ENCODE measurements at regions not wholly inside any gene's neighbourhood (a gene's known extent, or its start where the extent isn't known, plus 50 kb on each side); places are given as distances from the start of the nearest gene placed in this dataset.

DNA sequence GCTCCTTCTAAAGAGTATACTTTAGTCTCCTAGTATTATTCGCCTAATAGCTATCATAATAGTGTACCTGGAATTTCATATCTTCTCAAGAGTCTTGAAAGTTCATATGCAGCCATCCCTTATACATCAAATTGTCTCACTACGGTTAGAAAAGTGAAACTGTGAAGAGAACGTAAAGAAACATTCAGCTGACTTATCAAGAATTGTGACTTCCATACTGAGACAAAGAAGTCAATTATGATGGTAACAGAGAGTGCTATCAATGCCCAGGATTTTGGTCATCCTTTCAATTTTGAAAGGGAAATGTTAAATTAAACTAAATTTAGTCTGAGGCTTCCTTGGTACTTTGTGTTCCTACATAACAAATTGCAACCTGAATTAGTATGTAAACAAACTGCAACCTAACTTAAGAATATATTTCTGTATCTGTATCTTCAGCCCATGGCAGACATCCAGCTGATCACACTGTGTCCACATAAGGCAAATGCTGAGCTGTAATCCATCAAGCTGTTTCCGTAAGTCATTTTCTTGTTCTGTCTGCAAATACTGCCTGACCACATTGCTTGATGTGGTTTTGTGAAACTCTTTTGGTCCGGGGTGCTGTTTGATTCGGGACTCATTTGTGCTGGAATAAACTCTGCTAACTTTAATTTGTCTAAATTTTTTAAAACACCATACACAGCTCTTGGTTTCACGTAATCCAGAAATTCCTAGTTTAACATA is 469.6 kb downstream of the SI start:
- DNase-seq (ENCODE audit: low read depth in 4 of 4, low spot score in 3 of 4) = no peak

DNA sequence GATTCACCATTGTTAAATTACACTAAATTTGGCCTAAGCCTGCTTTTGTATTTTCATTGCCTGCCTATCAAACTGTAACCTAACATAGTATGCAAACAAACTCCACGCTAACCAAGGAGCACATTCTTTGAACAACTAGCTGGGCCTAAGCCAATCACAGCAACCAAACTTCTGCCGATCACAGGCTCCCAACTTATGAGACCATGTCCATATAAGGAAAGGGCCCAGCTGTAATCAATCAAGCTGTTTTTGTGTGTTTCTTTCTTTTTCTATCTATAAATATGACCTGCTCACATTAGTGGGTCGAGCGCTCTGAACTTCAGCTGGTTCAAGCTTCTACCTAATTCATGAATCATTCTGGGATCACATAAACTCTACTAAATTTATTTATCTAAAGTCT is 473.6 kb downstream of the SI start:
- peak; percentile 11 to 31 (median 12) for DNase-seq (ENCODE audit: low read depth in 4 of 4, low spot score in 3 of 4)

DNA sequence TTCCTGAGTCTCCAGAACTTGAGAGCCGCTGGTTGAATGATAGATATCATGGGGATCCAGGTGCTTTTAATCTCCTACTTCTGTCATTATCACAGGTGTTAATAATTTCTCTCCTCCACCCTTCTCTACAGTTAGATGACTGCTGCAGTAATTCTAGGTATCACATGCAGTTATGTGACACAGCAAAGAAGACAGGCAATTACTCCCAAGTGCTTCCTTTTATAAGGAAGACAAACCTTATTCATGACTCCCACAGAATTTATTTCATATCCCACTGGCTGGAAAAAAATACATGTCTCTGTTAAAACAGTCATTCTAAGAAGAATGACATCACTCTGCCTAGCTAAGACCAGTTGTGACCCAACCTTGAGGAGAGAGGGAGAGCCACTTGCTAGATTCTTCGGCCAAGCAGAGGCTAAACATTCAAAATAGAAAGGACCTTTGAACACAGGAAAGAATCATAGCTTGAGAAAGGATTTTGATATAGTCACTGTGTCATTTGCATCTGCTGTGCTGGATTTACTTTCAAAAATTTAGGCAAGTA is 500.6 kb downstream of the SI start:
- DNase-seq (ENCODE audit: low read depth in 4 of 4, low spot score in 3 of 4) = no peak

DNA sequence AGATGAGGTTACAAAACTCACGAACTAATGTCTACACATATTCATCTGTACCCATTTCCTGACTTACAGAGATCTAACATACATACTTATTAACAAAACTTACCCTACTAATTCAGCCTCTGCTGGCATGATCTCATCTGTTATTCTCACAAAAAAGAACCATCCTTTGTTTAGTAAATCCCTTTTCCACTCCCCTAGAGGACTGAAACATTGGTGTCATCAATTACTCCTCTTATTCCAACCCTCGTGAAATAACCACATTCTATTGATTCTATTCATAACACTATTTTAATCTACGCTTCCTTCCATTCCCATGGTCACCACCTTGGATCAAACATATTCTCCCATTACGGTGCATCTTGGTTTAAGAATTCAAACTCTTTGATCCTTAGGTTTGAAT is 505.9 kb downstream of the SI start:
- no peak for DNase-seq (ENCODE audit: low read depth in 4 of 4, low spot score in 3 of 4)

DNA sequence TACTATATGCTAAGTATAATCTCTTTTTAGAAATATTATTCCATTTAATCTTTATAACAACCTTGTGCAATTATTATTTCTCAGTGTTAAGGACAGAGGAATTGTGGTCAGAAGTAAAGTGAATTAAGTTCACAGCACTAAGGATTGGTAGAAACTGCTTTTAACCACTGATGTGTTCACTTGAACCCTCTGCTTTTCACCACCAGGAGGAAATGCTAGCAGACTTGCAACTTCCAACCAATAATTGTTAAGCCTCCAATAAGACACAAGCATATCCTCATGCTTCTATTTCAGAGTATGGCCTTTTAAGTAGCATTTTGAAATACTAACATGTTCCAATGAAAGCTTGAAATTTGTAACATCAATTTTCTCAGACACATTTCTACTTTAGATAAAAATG is 527.4 kb downstream of the SI start:
- no peak for DNase-seq (ENCODE audit: low read depth in 4 of 4, low spot score in 3 of 4)

DNA sequence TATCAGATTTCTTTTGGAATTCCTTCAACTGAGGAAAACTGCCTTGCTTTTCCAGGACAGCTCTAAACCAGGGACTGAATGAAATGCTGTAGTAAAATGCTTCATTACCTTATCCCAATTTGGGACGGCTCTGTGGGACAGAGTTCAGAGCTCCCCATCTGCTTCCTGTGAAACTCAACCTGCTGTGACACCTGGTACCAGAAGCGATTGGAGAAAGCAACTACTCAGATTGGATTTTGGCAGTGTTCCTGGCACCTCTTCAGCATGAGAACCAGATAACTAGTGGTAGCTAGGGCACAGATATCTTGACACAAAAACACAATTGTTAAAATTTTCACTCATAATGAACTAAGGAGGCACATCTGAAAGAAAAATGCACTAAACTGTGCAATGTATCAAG is 539.1 kb downstream of the SI start:
- no peak for DNase-seq (ENCODE audit: low read depth in 4 of 4, low spot score in 3 of 4)

DNA sequence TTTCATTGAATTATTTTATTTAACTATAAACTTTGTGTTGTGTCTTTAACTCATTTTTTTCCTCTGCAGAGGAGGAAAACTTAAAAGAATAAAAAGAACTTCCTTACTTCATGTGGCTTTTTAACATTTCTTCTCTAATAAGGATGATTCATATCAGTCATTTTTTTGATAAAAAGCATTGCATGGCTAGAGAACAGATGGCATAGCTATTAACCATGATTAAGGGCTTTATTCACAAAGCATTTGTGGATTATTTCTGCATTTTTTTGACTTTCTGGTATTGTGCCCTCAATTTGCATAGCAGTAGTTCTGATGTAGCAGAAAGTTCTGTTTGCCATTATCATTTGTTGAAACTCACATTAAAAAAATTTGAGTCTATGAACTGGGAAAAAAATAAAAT is 540.8 kb downstream of the SI start:
- no peak for DNase-seq (ENCODE audit: low read depth in 4 of 4, low spot score in 3 of 4)

DNA sequence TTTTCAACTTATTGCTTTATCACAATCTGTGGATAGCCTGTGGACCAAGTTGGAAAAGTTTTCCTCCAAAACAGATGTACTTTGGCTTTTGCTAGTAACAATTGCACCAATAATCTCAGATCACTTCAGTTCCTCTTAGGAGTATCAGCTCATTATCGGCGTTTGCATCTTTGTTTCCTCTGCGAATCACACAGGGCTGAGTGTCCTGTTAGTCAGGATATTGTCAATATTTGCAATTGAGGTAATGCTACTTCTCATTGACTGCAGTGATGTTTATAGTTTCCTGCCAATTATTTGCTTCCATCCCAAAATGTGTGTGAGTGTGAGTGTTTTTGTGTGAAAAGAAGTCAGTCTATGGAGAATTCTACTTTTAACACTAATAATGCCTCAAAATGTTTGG is 545.0 kb downstream of the SI start:
- DNase-seq (ENCODE audit: low read depth in 4 of 4, low spot score in 3 of 4) = no peak

DNA sequence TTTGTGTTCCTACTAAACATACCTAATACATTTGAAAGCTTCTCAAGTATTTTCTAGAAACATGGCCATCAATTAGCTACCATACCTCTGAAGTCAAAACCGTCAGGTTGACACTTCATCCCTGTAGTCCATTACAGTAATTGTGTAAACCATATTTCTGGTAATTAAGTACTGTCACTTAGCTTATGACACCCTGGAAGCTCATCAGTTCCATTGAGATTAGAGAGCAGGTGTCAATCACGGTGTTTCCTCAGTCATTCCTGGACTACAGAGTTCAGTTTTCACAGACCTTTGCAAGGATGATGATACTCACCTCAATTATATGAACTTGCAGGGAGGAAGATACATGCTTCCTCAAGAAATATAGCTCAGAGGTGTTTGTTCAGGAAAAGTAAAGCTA is 552.0 kb downstream of the SI start:
- no peak for DNase-seq (ENCODE audit: low read depth in 4 of 4, low spot score in 3 of 4)

DNA sequence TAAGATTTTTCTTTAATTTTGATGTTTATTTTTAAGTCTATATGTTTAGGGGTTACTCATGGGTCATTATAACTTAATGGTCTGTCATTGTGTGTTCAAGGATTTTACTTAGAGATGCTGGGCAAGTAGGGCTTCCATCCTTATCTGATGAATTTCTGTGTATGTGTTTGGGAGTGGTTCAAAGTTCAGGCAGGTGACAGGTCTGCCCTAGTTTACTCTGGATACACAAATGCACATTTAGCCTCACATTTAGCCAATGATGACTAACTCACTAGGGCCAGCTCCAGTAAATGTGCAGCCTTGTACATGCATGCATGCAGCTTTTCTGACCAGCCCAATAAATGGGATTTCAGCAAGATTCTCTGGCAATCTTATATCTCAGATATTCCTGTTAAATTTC is 554.1 kb downstream of the SI start:
- DNase-seq (ENCODE audit: low read depth in 4 of 4, low spot score in 3 of 4) = no peak

DNA sequence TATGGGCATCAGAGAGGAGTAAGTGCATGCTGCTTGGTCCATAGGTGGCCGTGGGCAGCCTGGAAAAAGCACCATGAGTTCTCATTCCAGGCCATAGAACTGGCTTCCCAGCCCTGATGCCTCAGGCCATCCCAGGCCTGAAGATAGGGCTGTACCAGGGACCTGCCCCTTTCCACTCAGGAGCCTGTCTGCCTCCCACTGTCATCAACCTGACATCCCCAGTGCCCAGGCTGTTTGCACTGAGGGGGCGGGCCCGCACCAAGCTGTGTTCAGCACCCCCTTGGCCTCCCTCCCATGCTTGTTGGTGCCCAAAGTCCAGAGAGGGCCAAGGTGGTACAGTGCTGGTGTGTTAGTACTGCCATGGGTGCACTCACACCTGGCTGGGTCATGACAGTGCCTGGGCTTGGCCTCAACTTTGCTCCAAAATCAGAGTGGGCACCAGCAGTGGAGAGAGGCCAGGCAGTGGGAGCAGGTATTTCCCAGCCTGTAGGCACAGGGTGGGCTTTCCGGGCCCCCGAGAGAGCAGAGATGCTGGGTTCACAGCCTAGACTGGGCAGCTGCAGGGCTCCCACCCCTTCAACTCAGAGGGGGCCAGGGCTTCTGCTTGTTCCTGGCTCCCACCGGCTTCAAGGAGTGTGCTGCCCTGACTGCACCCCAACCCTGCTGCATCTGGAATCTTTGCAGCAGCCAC is 556.1 kb downstream of the SI start:
- no peak for DNase-seq (ENCODE audit: low read depth in 4 of 4, low spot score in 3 of 4)

DNA sequence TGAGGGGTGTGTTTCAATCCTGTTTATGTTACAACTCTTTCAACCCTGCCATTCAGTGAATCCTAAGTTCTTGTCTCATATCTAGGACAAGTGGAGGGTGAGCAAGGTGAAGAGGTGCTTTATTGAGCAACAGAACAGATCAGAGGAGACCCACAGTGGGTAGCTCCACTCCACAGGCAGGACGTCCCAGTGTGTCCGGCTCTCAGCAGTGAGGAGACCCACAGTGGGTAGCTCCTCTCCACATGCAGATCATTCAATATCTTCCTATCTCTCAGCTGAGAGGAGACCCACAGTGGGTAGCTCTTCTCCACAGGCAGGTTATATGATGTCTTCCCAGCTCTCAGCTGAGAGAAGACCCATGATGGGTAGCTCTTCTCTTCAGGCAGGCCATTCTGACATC is 556.7 kb downstream of the SI start:
- no peak for DNase-seq (ENCODE audit: low read depth in 4 of 4, low spot score in 3 of 4)

DNA sequence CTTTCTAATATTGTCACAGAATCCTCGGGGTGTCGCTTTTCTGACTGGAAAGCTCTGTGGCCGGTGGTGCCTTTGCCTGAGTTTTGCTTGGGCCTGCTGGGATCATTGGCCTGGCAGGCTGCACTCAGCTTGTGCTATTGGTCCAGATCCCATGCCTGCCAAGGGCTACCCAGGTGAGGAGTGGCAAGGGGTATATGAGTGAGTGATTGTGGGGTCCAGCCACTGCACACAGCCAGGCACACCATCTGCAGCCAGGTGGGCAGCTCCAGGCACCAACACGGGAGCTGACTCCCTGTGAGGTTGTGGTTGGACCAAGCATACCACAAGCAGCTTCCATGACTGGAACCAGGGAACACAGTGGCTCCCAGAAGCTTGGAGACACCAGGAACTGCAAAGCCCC is 557.2 kb downstream of the SI start:
- DNase-seq (ENCODE audit: low read depth in 4 of 4, low spot score in 3 of 4) = no peak

DNA sequence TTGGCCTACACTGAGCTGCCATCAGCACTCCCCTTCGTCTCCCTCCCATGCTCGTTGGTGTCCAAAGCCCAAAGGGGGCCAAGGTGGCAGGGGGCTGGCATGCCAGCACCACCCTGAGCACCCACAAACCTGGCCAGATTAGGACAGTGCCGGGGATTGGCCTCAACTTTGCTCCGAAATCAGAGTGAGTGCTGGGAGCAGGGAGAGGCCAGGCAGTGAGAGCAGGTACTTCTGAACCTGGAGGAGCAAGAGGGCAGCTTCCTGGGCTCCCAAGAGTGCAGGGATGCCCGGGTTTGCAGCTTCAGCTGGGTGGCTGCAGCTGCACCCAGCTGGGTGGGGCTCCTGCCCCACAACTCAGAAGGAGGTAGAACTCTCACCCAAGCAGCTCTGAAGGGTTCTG is 563.0 kb downstream of the SI start:
- DNase-seq (ENCODE audit: low read depth in 4 of 4, low spot score in 3 of 4) = no peak

DNA sequence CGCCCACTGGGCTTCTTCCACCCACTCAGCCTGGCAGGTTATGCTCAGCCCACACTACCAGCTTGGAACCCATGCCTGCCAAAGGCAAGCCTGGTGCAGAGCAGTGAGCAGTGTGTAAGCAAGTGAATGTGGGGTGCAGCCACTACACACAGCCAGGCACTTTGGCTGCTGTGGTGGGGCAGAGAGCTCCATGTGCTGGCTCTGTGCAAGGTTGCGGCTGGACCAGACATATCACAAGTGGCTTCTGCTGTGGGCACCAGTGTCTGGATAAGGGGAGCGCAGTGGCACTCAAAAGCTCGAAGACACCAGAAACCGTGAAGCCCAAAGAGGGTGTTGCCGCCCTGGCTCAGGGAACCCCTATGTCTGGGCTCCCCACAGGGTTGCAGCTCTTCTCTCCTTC is 563.7 kb downstream of the SI start:
- DNase-seq (ENCODE audit: low read depth in 4 of 4, low spot score in 3 of 4) = no peak

DNA sequence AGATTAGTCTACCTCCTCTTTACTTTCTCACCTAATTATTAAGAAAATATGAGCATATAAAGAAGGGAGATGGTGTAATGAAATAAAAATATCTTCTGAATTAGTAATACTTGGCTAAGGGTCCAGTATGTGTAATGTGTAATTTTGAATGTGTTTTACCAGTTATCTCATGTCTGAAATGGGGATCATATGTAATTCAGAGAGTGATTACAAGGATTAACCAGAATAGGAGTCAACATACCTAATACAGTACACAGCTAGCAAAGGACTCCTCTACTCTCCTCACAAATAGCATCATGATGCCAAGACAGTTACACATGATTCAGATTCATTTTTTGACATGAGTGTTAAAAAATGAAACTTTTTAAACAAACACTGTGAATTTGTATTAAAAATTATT is 570.4 kb downstream of the SI start:
- no peak for DNase-seq (ENCODE audit: low read depth in 4 of 4, low spot score in 3 of 4)

DNA sequence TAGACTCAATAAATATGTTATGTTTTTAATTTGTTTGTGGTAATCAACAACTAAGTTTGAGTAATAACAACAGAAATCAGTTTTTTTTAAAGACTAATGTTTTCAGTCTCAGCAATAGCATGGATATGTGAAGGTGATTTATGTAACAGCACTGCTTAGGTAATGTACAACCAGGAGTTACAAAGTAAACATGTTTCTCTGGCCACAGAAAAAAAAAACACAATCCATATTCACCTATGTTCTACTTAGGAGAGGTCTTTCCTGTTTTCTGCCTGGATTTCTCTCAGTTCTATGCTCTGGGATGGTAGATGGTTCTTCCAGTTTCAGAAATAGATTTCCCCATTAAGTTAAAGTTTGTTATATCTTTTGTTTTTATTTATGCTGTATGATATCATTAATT is 579.4 kb downstream of the SI start:
- DNase-seq (ENCODE audit: low read depth in 4 of 4, low spot score in 3 of 4) = peak in 1 of 4 donors; percentile 6

DNA sequence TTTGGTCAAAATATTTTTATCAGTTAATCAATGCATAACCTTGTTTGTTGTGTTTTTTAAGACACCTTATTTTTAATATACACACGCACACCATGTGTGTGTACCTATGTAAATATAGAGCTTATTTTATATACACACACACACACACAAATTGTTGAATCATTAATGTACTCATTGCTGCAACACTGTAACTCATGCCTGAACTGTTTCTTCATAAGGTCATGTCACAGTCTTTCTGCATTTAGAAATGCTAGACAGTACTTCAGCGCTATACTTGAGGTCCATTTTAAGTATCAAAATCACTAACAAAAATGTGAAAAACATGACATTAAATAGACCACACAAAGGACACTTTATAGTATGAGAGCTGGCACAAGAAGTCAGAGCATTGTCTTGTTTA is 589.4 kb downstream of the SI start:
- no peak for DNase-seq (ENCODE audit: low read depth in 4 of 4, low spot score in 3 of 4)

DNA sequence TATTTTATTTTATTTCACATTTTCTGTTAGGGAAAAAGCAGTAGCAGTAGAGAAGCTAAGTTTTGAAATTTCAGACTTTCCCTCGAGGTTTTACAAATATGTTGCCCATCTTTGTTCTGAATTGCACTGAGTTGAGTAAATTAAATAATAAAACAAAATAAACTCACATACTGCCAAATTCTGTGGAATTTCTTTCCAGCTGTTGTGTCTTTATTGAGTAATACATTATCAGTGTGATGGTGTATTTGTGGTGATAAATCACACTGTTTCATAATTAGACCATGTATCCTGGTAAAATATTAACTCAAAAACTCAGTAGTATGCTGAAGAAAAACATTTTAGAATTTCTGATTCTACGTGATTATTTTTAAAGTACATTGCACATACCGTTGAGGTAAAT is 592.1 kb downstream of the SI start:
- DNase-seq (ENCODE audit: low read depth in 4 of 4, low spot score in 3 of 4) = no peak

DNA sequence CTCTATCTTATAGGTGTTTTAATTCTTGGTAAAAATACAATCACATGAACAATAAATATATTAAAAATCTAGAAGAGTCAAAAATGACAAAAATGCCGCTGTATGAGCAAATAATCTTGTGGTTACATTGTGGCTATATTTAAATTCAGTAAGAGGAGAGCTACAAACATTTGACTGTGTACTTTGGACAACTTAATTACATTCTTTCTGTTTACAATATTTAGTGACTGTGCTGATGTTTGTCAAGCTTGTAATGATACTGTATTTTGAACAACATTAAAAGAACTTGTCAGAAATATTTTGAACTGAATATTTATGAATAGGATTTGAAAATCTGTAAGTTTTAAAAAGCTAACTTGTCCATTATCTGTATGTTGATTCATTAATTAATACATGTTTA is 598.3 kb downstream of the SI start:
- DNase-seq (ENCODE audit: low read depth in 4 of 4, low spot score in 3 of 4) = no peak

DNA sequence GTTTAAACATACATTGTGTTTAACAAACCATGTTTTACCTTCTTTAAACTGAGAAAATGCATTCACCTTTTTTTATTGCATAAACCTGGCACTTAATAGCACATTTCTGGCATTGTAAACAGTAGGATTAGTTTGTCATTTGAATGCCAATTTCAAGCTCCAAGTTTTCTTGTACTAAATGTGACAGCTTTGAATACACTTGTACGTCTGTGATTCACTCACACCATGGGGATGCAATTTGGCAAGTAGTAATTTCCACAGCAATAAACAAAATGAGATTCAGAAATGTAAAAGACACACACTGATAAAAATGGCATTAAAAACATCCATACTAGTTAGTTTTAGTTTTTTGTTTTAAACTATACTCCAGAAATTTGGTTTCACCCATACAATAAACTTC is 598.9 kb downstream of the SI start:
- no peak for DNase-seq (ENCODE audit: low read depth in 4 of 4, low spot score in 3 of 4)

DNA sequence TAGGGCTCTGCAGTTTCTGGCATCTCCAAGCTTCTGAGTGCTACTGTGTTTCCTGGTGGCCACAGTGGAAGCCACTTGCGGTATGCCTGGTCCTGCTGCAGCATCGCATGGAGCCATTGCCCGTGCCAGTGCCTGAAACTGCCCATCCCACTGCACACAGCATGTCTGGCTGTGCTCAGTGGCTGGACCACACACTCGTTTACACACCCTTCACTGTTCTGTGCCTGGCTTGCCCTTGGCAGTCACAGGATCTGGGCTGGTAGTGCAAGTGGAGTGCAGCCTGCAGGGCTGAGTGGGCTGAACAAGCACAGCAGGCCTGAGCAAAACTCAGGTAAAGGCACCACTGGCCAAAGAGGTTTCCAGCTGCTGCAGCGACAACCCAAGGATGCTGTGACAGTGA is 600.0 kb downstream of the SI start:
- no peak for DNase-seq (ENCODE audit: low read depth in 4 of 4, low spot score in 3 of 4)
